Brain microvascular endothelial cell (primary cell): ENCODE measurements at regions not wholly inside any gene's neighbourhood (a gene's known extent, or its start where the extent isn't known, plus 50 kb on each side); places are given as distances from the start of the nearest gene placed in this dataset.

Source experiments
- DNase-seq: peaks from one replicate; pipeline ENCODE4 v3.0.0-alpha.2; 2020
- H3K27ac ChIP-seq: fragments of 250-450 bp; sonication (Bioruptor Pico); 2 replicates; pipeline ENCODE4 v1.5.1; 2020; ENCODE audit warnings: mild to moderate bottlenecking, moderate library complexity
- H3K27me3 ChIP-seq: fragments of 250-450 bp; sonication (Bioruptor Pico); replicated peaks from 2 replicates; pipeline ENCODE4 v1.5.1; 2020; ENCODE audit warnings: mild to moderate bottlenecking
- H3K36me3 ChIP-seq: fragments of 250-450 bp; sonication (Bioruptor Pico); replicated peaks from 2 replicates; pipeline ENCODE4 v1.5.1; 2020; ENCODE audit warnings: mild to moderate bottlenecking
- H3K4me3 ChIP-seq: 2 replicates; pipeline ENCODE4 v1.5.1; 2011; ENCODE audit warnings: low read depth, mild to moderate bottlenecking, control low read depth, low read length, moderate library complexity
- in situ Hi-C: cut with HindIII; loops from 2 replicates; pipeline ENCODE4 v1.10.0; 2017; ENCODE audit warnings: low sequenced_read_pairs, low pct_ligation_motif_present
- TF ChIP-seq, protein P1 (sequence below): IDR thresholded peaks from 2 replicates; pipeline ENCODE4 v1.5.1; 2011; ENCODE audit warnings: low read depth, mild to moderate bottlenecking, moderate library complexity, low read length, control low read depth, inconsistent platforms; ENCODE audit errors: missing control alignments

GRCh38 chr7:41007351-41007751 is 695.5 kb downstream of the INHBA start:
- TF ChIP-seq, protein P1, sequence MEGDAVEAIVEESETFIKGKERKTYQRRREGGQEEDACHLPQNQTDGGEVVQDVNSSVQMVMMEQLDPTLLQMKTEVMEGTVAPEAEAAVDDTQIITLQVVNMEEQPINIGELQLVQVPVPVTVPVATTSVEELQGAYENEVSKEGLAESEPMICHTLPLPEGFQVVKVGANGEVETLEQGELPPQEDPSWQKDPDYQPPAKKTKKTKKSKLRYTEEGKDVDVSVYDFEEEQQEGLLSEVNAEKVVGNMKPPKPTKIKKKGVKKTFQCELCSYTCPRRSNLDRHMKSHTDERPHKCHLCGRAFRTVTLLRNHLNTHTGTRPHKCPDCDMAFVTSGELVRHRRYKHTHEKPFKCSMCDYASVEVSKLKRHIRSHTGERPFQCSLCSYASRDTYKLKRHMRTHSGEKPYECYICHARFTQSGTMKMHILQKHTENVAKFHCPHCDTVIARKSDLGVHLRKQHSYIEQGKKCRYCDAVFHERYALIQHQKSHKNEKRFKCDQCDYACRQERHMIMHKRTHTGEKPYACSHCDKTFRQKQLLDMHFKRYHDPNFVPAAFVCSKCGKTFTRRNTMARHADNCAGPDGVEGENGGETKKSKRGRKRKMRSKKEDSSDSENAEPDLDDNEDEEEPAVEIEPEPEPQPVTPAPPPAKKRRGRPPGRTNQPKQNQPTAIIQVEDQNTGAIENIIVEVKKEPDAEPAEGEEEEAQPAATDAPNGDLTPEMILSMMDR = no peak
- Histone ChIP-seq H3K4me3 (no peak overlapping the region), H3K27me3 (no peaks in the 10 kb centered on the region), H3K36me3 (no peaks in the 10 kb centered on the region), H3K27ac (peak overlapping the region; percentile 38)
- DNase-seq = peak; percentile 33
- in situ Hi-C loops = no loop called here

GRCh38 chr7:41006306-41006995 is 696.4 kb downstream of the INHBA start:
- in situ Hi-C loops = no loop called here
- H3K27ac ChIP-seq = peak overlapping the region; percentile 7
- no peaks in the 10 kb centered on the region for H3K27me3 ChIP-seq
- no peaks in the 10 kb centered on the region for H3K36me3 ChIP-seq
- no peak for DNase-seq
- TF ChIP-seq, protein P1 = no peak
- no peak overlapping the region for H3K4me3 ChIP-seq

DNA sequence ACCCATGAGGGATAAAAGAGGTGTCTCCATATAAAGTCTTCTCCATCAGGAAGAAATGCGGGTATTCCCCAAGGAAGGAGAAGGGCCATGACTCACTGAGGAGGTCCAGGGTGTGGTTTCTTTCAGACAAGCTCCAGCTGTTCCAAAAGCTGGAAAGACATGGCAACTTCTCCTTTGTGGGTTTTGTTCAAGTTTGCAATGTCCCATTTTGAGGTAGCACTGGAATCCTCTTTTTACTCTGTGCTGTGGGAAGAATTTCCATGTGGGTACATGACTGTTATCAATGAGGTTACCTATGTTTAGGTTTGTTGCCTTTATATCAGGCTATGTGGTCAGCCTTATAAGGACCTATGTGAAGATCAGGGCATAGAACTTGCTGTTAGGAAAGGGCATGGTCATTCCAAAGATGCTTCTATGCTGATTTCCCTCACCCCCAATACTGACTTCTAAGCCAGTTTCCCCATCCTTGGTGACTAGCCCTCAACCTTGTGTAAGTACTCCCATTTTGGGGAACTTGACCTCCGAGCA is 697.5 kb downstream of the INHBA start:
- peak; percentile 59 for DNase-seq
- in situ Hi-C loops = no loop called here
- TF ChIP-seq, protein P1 = no peak
- H3K36me3 ChIP-seq = no peaks in the 10 kb centered on the region
- peak overlapping the region; percentile 19 for H3K27ac ChIP-seq
- no peak overlapping the region for H3K4me3 ChIP-seq
- no peaks in the 10 kb centered on the region for H3K27me3 ChIP-seq

GRCh38 chr7:41003977-41004376 is 698.9 kb downstream of the INHBA start:
- H3K36me3 ChIP-seq = no peaks in the 10 kb centered on the region
- H3K27me3 ChIP-seq = no peaks in the 10 kb centered on the region
- no peak for DNase-seq
- H3K27ac ChIP-seq = no peak overlapping the region
- TF ChIP-seq, protein P1 = no peak
- in situ Hi-C loops = no loop called here
- no peak overlapping the region for H3K4me3 ChIP-seq

- DNase-seq = no peak
- Histone ChIP-seq H3K36me3 (no peaks in the 10 kb centered on the region), H3K4me3 (no peak overlapping the region), H3K27ac (no peak overlapping the region), H3K27me3 (no peaks in the 10 kb centered on the region)
- TF ChIP-seq, protein P1 = no peak
- in situ Hi-C loops = no loop called here
Observed at GRCh38 chr7:41003611-41003940, 699.3 kb downstream of the INHBA start.
